Astrocyte of the cerebellum (primary cell): ENCODE measurements at regions not wholly inside any gene's neighbourhood (a gene's known extent, or its start where the extent isn't known, plus 50 kb on each side); places are given as distances from the start of the nearest gene placed in this dataset.

ENCODE experiments used
- DNase-seq: peaks from one replicate; pipeline ENCODE4 v3.0.0-alpha.2; 2011; ENCODE audit warnings: low read depth
- H3K4me3 ChIP-seq: 2 replicates; pipeline ENCODE4 v1.5.1; 2011; ENCODE audit warnings: mild to moderate bottlenecking, low read depth, low read length, moderate library complexity
- CTCF ChIP-seq: IDR thresholded peaks from 2 replicates; pipeline ENCODE4 v1.5.1; 2012; ENCODE audit warnings: low read length, low read depth, moderate library complexity, mild to moderate bottlenecking; ENCODE audit errors: missing control alignments
- in situ Hi-C: cut with HindIII; loops from 2 replicates; pipeline ENCODE4 v1.10.0; 2017; ENCODE audit warnings: low sequenced_read_pairs

DNA sequence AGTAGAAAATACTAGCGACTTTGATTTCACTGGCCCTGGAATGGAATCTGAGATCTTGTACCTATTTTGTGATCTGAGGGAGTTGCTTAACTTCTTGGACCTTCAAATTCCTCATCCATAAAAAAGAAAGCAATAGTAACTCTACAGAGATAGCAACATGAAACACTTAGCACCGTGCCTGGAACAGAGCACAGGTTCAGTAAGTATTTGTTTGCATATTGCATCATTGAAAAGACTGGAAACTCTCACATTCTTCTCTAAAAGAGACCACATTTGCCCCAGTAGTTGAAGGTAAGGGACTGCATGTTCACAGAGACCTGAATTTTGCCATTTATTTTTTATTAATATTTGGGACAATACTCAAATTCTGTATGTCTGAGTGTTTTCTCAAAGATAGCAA lies 358.1 kb downstream of the COG6 start:
- no peak overlapping the region for H3K4me3 ChIP-seq
- no peak for TF ChIP-seq CTCF
- no peak for DNase-seq
- in situ Hi-C loops: no loop called here

DNA sequence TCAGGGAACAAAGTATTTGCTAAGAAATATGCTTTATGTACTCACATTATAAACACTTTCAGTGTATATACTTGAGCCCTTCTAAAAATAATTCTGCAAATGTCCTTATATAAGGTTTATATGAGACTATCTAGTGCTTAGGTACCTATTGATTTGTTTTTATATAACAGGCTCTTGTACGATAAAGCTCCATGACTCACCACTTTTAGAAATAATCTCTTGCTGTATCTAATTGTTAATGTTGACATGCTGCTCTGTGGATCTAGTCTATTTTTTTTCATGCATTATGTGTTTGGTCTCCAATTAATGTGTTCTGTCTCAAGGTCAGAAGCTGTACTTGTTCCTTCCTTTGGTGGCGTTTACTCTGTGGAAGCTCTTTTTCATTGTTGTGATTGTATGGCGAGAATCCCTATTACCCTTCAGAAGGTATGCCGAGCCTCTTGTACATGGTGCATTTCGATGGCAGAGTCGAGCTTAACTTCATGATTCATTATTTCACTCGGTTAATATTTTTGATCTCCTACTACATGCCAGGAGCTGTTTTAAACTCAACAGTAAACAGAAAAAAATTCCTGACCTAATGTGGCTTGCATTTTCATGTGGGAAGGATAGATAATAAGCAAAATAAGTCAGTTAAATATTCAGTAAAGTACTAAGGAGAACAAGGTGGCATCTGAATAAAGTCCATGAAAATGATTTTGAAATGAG lies 361.6 kb downstream of the COG6 start:
- TF ChIP-seq CTCF: no peak
- H3K4me3 ChIP-seq: no peak overlapping the region
- in situ Hi-C loops: no loop called here
- no peak for DNase-seq

- DNase-seq: no peak
- no peak for TF ChIP-seq CTCF
- H3K4me3 ChIP-seq: no peak overlapping the region
- in situ Hi-C loops: no loop called here
Measured at GRCh38 chr13:40017662-40018262, 362.3 kb downstream of the COG6 start.

GRCh38 chr13:40023595-40024203 lies 368.2 kb downstream of the COG6 start:
- in situ Hi-C loops: no loop called here

GRCh38 chr13:40024204-40024966 lies 368.9 kb downstream of the COG6 start:
- H3K4me3 ChIP-seq: no peak overlapping the region
- in situ Hi-C loops: no loop called here
- no peak for TF ChIP-seq CTCF
- DNase-seq: no peak

More at GRCh38 chr13:40023595-40024203, 368.2 kb downstream of the COG6 start:
- DNase-seq: no peak
- no peak for TF ChIP-seq CTCF
- H3K4me3 ChIP-seq: no peak overlapping the region

DNA sequence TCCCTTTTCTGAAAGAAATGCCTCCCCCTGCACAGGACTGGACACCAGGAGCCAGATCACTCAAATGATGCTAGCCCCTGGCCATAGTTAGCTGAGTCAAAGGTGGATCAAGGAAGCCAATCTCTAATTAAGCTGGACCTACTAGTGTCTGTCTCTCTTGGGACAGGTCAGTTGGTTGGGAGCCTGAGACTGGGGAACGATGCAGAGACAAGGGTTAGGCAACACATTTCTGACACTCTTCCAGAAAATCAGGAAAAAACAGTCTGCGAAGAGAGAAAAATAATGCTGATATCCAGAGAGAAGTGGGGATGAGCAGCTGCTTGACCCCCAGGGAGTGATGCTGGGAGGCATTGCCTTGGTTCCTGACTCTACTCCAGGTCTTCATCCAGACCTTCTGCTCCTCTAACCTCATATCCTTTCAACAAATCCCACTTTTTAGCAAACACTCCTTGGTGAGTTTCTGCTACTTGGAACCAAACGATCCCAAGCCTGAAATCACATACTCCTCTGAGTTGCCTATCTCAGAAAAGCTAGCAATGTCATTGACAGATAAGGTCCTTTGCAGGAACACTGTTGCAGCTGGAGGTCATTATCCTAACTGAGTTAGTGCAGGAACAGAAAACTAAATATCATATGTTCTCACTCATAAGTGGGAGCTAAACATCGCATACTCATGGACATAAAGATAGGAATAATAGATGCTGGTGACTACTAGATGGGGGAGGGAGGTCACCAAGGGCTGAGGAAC lies 369.7 kb downstream of the COG6 start:
- in situ Hi-C loops: loop anchor here (5.0 kb wide), 1 partner anchor 62 kb away; no protein-coding TSS in a partner anchor
- no peak for DNase-seq
- H3K4me3 ChIP-seq: no peak overlapping the region
- TF ChIP-seq CTCF: no peak
